GM12891 (cell line): ENCODE measurements at regions not wholly inside any gene's neighbourhood (a gene's known extent, or its start where the extent isn't known, plus 50 kb on each side); places are given as distances from the start of the nearest gene placed in this dataset.
A peak's percentile ranks its signal among the peaks of the same experiment; 100 is the strongest.

Experiments
- DNase-seq: peaks from one replicate; pipeline ENCODE4 v3.0.0; 2011; ENCODE audit warnings: low spot score; ENCODE audit not compliant: insufficient read length
- FAIRE-seq: peaks from 2 replicates; lab custom pipeline; 2011; peaks lifted over from hg19 to GRCh38; lab: Jason Lieb, UNC
- PAX5 ChIP-seq: IDR thresholded peaks from 2 replicates; pipeline ENCODE4 v1.6.1; 2011; ENCODE audit warnings: low read length, moderate library complexity, mild to moderate bottlenecking; ENCODE audit not compliant: insufficient read depth, severe bottlenecking
- POLR2A ChIP-seq: IDR thresholded peaks from 2 replicates; pipeline ENCODE4 v1.6.1; 2011; ENCODE audit warnings: low read depth, low read length, control low read depth
- POLR2AphosphoS5 ChIP-seq: IDR thresholded peaks from 2 replicates; pipeline ENCODE4 v1.6.1; 2011; ENCODE audit warnings: low read depth, low read length, control low read depth
- POU2F2 ChIP-seq: IDR thresholded peaks from 2 replicates; pipeline ENCODE4 v1.6.1; 2011; ENCODE audit warnings: low read depth, mild to moderate bottlenecking, control low read depth, low read length, moderate library complexity
- SPI1 ChIP-seq: IDR thresholded peaks from 2 replicates; pipeline ENCODE4 v1.6.1; 2011; ENCODE audit warnings: low read depth, low read length, control low read depth
- TAF1 ChIP-seq: IDR thresholded peaks from 2 replicates; pipeline ENCODE4 v1.6.1; 2011; ENCODE audit warnings: low read depth, low read length, control low read depth

DNA sequence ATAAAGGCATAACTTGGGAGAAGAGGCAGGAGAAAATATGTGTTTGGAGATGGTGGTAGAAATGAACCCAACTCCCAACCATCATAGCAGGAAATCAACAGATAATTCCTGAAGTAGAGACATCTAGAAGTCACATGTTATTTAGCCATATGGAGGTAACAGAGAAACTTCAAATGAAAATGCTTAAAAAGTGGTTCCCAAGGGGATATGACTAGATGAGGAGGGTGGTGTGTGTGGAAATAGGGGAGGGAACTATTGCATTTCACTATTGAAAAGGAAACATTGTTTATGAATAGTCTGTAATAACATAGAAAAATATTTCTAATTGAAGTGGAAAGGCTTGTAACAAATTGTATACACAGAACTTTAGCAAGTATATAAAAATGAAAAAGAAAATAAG is 412.0 kb downstream of the SHISA9 start:
- DNase-seq (no peak), FAIRE-seq (no peak)
- TF ChIP-seq POU2F2 = no peak
- no peak for TF ChIP-seq TAF1
- TF ChIP-seq SPI1 = no peak

DNA sequence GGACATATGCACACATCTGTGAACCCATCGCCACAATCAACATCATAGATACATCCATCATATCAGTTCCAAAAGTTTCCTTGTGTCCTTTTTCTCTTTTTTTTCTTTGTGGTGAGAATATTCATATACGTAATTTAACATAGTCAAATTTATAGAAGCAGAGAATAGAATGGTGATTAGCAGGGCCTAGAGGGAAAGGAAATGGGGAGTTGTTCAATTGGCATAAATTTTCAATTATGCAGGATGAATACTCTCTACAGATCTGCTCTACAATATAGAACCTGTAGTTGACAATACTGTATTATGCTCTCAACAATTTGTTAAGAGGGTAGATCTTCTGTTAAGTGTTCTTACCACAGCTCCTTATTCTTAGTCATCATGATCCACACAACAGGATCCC is 413.2 kb downstream of the SHISA9 start:
- TF ChIP-seq SPI1 = no peak
- no peak for TF ChIP-seq TAF1
- TF ChIP-seq POU2F2 = no peak
- TF ChIP-seq PAX5 = no peak
- no peak for TF ChIP-seq POLR2AphosphoS5
- no peak for TF ChIP-seq POLR2A
- FAIRE-seq = no peak
- DNase-seq = no peak

DNA sequence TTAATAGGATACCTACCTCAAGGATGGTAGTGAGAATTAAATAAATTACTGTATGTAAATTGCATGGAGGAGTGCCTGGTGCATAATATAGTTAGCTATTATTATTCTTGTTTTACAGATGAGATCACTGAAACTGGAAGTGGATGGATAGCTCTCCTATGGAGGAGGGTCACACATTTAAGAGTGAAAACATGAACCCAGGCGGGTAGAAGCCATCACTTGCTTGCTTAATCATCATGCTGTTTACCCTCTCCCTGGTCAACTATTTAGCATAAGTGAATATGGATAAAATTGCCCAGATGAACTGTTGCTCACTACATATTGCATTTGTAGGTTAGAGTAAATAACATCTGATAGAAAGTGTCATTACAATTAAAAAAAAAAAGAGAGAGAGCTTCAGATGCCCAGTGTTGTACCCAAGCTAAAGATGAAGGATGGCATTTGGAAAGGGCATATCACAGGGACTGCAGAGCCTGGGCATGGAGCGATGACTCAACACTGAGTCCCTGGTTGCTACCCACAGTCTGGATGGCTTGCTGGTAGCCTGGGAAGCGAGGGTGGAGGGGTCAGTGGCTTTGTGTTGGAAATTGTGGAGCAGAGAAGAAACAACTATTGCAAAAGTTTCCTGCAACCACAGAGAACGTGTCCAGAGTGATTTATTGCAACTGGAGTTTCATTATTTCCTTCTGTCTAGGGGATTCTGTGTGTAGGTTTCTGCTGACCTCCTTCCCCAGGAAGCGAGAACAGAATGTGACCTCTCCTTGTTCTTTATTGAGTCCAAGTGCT is 414.4 kb downstream of the SHISA9 start:
- DNase-seq = no peak
- TF ChIP-seq POLR2AphosphoS5 (no peak), PAX5 (no peak), POU2F2 (no peak), SPI1 (no peak), TAF1 (no peak), POLR2A (no peak)
- no peak for FAIRE-seq

DNA sequence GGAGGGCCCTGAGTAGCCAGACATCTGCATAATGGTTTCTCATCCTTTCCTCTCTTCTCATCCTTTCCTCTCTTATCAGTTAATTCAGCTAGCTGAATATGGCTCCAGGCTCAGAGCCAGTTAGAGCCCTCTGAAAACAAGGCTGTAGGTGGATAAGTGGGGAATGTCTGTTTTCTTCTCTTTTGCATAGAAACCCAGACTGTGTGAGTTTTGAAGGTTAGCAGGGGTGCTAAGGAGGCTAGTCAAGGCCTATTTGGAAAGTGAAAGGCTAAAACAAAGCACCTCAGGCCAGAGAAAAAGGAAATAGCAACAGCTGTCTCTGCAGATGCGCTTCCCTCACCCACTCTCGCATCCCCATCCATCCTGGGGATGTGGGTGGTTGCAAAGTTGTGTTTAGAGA is 420.9 kb downstream of the SHISA9 start:
- no peak for FAIRE-seq

DNA sequence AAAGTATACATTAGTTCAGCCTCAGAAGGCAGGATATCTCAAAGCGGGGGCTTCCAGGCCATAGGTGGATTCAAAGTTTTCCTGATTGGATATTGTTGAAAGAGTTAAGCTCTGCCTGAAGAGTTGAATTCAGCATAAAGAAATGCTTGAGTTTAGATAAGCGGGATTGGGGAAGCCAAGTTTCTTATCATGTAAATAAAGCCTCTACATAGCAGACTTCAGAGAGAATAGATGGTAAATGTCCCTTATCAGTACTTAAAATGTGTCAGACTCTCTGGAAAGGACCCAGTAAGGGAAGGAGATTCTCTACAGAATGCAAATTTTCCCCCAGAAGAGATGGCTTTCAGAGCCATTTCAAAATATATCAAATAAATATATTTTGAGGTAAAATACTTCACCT is 423.5 kb downstream of the SHISA9 start:
- TF ChIP-seq SPI1 = no peak
- no peak for TF ChIP-seq PAX5
- no peak for TF ChIP-seq POLR2AphosphoS5
- TF ChIP-seq POU2F2 = no peak
- TF ChIP-seq POLR2A = no peak
- no peak for TF ChIP-seq TAF1
- FAIRE-seq = no peak
- DNase-seq = no peak

More for the DNA sequence above, 420.9 kb downstream of the SHISA9 start:
- TF ChIP-seq POLR2AphosphoS5 (no peak), POU2F2 (no peak), POLR2A (no peak), PAX5 (no peak), SPI1 (no peak; the same call in 1 of the 2 replicates), TAF1 (no peak)
- DNase-seq = peak; percentile 3

DNA sequence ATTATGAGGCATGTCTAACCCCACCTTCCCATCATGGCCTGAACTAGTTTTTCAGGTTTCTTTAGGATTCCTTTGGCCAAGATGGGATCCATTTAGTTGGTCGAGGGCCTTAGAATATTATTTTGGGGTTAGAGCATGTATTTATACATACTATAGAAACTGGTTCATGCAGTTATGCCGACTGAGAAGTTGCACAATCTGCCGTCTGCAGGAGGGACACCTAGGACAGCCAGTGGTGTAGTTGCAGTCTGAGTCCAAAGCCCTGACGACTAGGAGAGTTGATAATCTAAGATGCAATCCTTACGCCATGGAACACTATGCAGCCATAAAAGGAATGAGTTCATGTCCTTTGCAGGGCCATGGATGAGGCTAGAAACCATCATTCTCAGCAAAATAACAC is 424.0 kb downstream of the SHISA9 start:
- TF ChIP-seq POLR2A = no peak
- TF ChIP-seq PAX5 = no peak
- no peak for TF ChIP-seq TAF1
- TF ChIP-seq POLR2AphosphoS5 = no peak
- TF ChIP-seq SPI1 = no peak
- TF ChIP-seq POU2F2 = no peak
- DNase-seq (no peak), FAIRE-seq (no peak)

DNA sequence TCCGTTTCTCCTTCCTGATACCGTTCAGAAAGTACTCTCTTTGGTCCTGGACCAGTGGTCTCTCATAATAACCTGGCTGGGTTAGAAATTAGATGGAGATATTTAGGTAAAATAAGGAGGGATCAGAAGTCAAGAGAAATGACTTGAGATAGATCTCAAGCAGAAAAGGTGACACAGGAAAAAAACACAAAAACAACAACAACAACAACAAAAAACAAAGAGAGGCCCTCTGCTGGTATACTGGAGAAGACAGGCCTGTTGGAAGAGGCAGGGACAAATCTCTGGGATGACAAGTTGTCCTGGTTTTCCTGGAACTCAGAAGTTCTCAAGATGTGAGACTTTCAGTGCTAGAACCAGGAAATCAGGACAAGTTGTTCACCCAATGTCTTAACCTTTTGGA is 430.5 kb downstream of the SHISA9 start:
- FAIRE-seq (no peak), DNase-seq (no peak)
- TF ChIP-seq POLR2A (no peak), POU2F2 (no peak), TAF1 (no peak)

DNA sequence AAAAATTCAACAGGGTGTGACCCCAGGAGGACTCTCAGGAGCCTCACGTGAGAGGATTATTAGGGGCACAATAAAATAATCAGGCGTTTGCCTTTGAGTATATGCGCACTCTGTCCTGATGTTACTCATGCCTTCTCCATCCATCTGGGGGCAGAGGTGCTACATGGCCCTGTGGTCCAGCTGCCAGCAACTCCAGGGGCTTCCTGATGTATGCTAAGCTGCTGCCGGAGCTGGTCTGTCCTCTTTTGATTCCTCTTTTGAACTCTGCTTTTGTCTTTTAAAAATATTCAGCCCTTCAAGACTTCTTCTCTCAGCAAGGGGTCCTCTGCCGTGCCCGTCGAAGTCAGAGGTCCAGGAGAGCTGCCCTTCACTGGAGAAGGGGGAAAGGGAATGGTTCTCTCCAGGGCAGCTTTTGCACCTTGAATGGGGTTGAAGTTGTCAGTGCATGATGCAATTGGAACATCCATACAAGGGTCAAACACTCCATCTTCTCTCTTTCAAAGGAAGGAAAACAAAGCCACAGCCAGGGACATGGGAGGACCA is 431.4 kb downstream of the SHISA9 start:
- FAIRE-seq = no peak
- TF ChIP-seq POU2F2 (no peak), PAX5 (no peak), POLR2A (no peak), POLR2AphosphoS5 (no peak), TAF1 (no peak), SPI1 (no peak)
- no peak for DNase-seq

DNA sequence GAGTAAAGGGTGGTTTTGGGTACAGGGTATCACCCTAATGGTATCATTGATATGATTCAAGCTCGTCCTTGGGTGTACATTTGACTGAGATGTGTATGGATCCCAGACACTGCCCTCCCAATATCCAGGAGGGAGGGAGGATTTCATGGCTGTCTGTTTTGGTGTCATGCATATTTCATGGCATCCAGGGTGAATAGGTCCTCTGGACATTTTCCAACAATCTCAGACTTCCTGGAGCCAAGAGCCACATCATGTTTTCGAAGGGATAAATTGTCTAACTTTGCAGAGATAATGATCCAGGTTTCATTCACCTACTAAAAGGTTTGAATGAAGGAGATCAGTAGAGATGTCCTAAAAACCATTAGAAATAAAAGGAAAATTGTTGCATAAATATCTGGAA is 431.9 kb downstream of the SHISA9 start:
- DNase-seq = no peak
- TF ChIP-seq POU2F2 = no peak
- TF ChIP-seq PAX5 = no peak
- TF ChIP-seq POLR2AphosphoS5 = no peak
- no peak for TF ChIP-seq TAF1
- no peak for TF ChIP-seq POLR2A
- no peak for TF ChIP-seq SPI1
- FAIRE-seq = no peak

DNA sequence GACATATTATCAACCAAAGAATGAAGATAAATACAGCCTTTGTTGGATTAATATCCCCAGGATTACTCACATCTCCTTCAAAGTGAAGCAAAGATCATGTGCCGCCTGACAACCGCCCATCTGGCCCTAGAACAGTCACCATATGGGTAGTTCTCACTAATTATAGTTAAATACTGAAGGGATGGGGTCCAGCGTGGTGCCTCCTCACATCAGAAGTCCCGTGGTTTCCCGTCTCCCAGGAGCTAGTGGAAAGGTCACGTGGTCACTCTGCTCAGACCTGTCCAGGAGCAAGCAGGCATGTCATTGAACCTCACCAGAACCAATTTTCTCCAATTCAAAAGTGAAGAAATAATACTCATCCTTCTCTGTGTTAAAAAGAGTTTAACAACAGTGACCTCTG is 434.5 kb downstream of the SHISA9 start:
- FAIRE-seq (no peak), DNase-seq (no peak)
- no peak for TF ChIP-seq POLR2AphosphoS5
- TF ChIP-seq SPI1 = no peak
- no peak for TF ChIP-seq POLR2A
- no peak for TF ChIP-seq PAX5
- no peak for TF ChIP-seq TAF1
- TF ChIP-seq POU2F2 = no peak
